MM.1S (cell line): ENCODE measurements at regions not wholly inside any gene's neighbourhood (a gene's known extent, or its start where the extent isn't known, plus 50 kb on each side); places are given as distances from the start of the nearest gene placed in this dataset.

Experiments
- DNase-seq: peaks from one replicate; pipeline ENCODE4 v3.0.0-alpha.2; 2015
- H2AFZ ChIP-seq: fragments of 300-600 bp; sonication (generic); 2 replicates; pipeline ENCODE4 v1.6.0; 2016; ENCODE audit warnings: antibody characterized with exemption, low read length
- H3F3A ChIP-seq: fragments of 300-600 bp; sonication (generic); 2 replicates; pipeline ENCODE4 v1.6.1; 2016; ENCODE audit warnings: mild to moderate bottlenecking, antibody characterized with exemption, low read length, moderate library complexity, mixed read lengths; ENCODE audit not compliant: insufficient read depth
- H3K27ac ChIP-seq: fragments of 300-600 bp; sonication (generic); 2 replicates; pipeline ENCODE4 v1.5.1; 2016; ENCODE audit warnings: mild to moderate bottlenecking, low read length
- H3K27me3 ChIP-seq: fragments of 300-600 bp; sonication (generic); replicated peaks from 2 replicates; pipeline ENCODE4 v1.6.0; 2016; ENCODE audit warnings: low read length; ENCODE audit not compliant: insufficient read depth
- H3K36me3 ChIP-seq: fragments of 300-600 bp; sonication (generic); replicated peaks from 2 replicates; pipeline ENCODE4 v1.6.1; 2016; ENCODE audit warnings: mild to moderate bottlenecking, low read length, mixed read lengths; ENCODE audit not compliant: insufficient read depth
- H3K4me1 ChIP-seq: fragments of 300-600 bp; sonication (generic); 2 replicates; pipeline ENCODE4 v1.6.1; 2016; ENCODE audit warnings: low read length, mixed read lengths
- H3K4me2 ChIP-seq: fragments of 300-600 bp; sonication (generic); 2 replicates; pipeline ENCODE4 v1.6.0; 2016; ENCODE audit warnings: low read depth, low read length
- H3K4me3 ChIP-seq: fragments of 300-600 bp; sonication (generic); 2 replicates; pipeline ENCODE4 v1.5.1; 2016; ENCODE audit warnings: low read length, mixed read lengths
- H3K79me2 ChIP-seq: fragments of 300-600 bp; sonication (generic); 2 replicates; pipeline ENCODE4 v1.6.1; 2016; ENCODE audit warnings: mixed run types, low read length, mixed read lengths
- H3K9ac ChIP-seq: fragments of 300-600 bp; sonication (generic); 2 replicates; pipeline ENCODE4 v1.6.1; 2016; ENCODE audit warnings: low read length, mixed read lengths
- H3K9me2 ChIP-seq: fragments of 300-600 bp; sonication (generic); replicated peaks from 2 replicates; pipeline ENCODE4 v1.6.1; 2016; ENCODE audit warnings: mild to moderate bottlenecking, low read length, mixed read lengths; ENCODE audit not compliant: insufficient read depth
- H3K9me3 ChIP-seq: fragments of 300-600 bp; sonication (generic); replicated peaks from 2 replicates; pipeline ENCODE4 v1.6.1; 2016; ENCODE audit warnings: mild to moderate bottlenecking, low read length, mixed read lengths; ENCODE audit not compliant: insufficient read depth
- H4K20me1 ChIP-seq: fragments of 300-600 bp; sonication (generic); 2 replicates; pipeline ENCODE4 v1.6.1; 2016; ENCODE audit warnings: mild to moderate bottlenecking, low read length, moderate library complexity, mixed read lengths; ENCODE audit not compliant: insufficient read depth
- EZH2 ChIP-seq: fragments of 300-600 bp; sonication (generic); optimal IDR thresholded peaks from 2 replicates; pipeline ENCODE3; 2017; ENCODE audit warnings: low read depth, mild to moderate bottlenecking, antibody characterized with exemption, low read length, mixed read lengths
- EZH2phosphoT487 ChIP-seq: fragments of 300-600 bp; sonication (generic); IDR thresholded peaks from 2 replicates; pipeline ENCODE4 v1.6.1; 2018; ENCODE audit warnings: antibody characterized with exemption, low read length
- TF ChIP-seq, protein P1 (sequence below): fragments of 300-600 bp; sonication (generic); IDR thresholded peaks from 2 replicates; pipeline ENCODE4 v1.5.1; 2016; ENCODE audit warnings: antibody characterized with exemption, low read length, mixed read lengths

DNA sequence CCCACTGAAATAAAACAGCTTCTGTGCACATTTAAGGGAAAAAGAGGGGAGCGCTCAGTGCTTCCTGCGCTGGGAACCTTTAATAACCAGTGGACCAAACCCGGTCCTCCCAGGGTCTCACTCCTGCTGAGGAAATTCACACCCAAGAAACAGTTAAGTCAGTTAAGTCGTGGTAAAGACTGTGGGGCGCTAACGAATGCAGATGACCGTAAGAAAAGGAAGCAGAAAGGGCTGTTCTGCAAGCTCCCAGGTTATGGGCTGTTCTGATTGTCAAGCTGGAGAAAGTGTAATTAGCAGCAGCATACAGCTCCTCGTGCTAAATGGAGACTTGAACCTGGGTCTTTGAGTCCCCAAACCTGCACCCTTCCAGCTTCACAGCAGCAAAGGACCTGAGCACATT lies 536.6 kb downstream of the NPHP4 start:
- H3K4me3 ChIP-seq = no peak overlapping the region

DNA sequence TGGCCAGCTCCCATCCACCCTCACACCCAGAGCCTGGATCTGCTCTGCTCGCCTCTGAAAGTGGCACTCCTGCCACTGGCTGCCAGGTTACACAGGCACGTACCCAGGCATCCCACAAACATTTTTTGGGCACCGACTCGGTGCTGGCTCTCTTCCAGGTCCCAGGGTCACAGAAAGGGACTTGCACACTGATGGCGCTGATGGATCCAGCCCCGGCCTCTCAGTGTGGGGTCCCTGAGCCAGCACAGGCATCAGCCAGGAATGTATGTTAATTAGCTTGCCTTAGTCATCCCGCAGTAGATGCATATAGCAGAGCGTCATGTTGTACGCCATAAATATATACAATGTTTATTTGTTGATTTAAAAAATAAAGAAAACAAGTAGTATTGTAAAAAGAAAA lies 537.2 kb downstream of the NPHP4 start:
- H4K20me1 ChIP-seq = no peaks in the 10 kb centered on the region
- H3K79me2 ChIP-seq = no peaks in the 10 kb centered on the region
- H3F3A ChIP-seq = no peaks in the 10 kb centered on the region
- no peak for DNase-seq
- H3K27ac ChIP-seq = no peak overlapping the region
- no peaks in the 10 kb centered on the region for H3K36me3 ChIP-seq
- no peak overlapping the region for H3K9ac ChIP-seq
- no peak overlapping the region for H3K4me2 ChIP-seq
- H2AFZ ChIP-seq = no peak overlapping the region
- no peak for TF ChIP-seq EZH2
- TF ChIP-seq EZH2phosphoT487 = no peak
- TF ChIP-seq, protein P1, sequence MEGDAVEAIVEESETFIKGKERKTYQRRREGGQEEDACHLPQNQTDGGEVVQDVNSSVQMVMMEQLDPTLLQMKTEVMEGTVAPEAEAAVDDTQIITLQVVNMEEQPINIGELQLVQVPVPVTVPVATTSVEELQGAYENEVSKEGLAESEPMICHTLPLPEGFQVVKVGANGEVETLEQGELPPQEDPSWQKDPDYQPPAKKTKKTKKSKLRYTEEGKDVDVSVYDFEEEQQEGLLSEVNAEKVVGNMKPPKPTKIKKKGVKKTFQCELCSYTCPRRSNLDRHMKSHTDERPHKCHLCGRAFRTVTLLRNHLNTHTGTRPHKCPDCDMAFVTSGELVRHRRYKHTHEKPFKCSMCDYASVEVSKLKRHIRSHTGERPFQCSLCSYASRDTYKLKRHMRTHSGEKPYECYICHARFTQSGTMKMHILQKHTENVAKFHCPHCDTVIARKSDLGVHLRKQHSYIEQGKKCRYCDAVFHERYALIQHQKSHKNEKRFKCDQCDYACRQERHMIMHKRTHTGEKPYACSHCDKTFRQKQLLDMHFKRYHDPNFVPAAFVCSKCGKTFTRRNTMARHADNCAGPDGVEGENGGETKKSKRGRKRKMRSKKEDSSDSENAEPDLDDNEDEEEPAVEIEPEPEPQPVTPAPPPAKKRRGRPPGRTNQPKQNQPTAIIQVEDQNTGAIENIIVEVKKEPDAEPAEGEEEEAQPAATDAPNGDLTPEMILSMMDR = no peak
- peaks cover 94% of the 10 kb centered on the region for H3K27me3 ChIP-seq
- no peaks in the 10 kb centered on the region for H3K4me1 ChIP-seq
- H3K4me3 ChIP-seq = no peak overlapping the region
- no peaks in the 10 kb centered on the region for H3K9me2 ChIP-seq
- H3K9me3 ChIP-seq = no peaks in the 10 kb centered on the region

More for the DNA sequence above, 536.6 kb downstream of the NPHP4 start:
- H3K79me2 ChIP-seq = no peaks in the 10 kb centered on the region
- H3K4me1 ChIP-seq = no peaks in the 10 kb centered on the region
- no peaks in the 10 kb centered on the region for H4K20me1 ChIP-seq
- H3K36me3 ChIP-seq = no peaks in the 10 kb centered on the region
- no peak overlapping the region for H3K4me2 ChIP-seq
- no peak for DNase-seq
- peaks cover 93% of the 10 kb centered on the region for H3K27me3 ChIP-seq
- H3K9me3 ChIP-seq = no peaks in the 10 kb centered on the region
- H2AFZ ChIP-seq = no peak overlapping the region
- H3F3A ChIP-seq = no peaks in the 10 kb centered on the region
- H3K9ac ChIP-seq = no peak overlapping the region
- TF ChIP-seq, protein P1 = no peak
- TF ChIP-seq EZH2phosphoT487 (no peak), EZH2 (no peak)
- H3K9me2 ChIP-seq = no peaks in the 10 kb centered on the region
- no peak overlapping the region for H3K27ac ChIP-seq

DNA sequence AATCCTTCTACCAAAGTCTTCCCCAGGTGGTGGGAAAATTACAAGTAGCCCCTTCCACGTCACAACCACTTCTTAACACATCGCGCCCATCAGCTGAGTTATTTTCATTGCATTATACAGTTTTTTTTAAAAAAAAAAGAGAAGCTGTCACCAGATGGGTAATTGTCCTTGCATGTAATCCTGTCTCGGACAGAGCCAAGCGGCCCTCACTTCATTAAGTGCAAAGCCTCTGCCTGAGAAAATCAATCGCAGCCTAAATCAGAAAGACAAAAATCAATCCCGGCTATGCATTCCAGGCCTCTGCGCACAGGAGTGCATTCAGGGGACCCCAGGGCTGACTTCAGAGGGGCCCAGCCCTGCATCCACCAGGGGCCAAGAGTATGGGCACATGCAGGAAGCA lies 538.9 kb downstream of the NPHP4 start:
- no peak overlapping the region for H2AFZ ChIP-seq
- H3F3A ChIP-seq = no peaks in the 10 kb centered on the region
- no peaks in the 10 kb centered on the region for H3K4me1 ChIP-seq
- H3K36me3 ChIP-seq = no peaks in the 10 kb centered on the region
- no peak for DNase-seq
- TF ChIP-seq EZH2 = no peak
- TF ChIP-seq, protein P1 = no peak
- no peak for TF ChIP-seq EZH2phosphoT487
- H3K27ac ChIP-seq = no peak overlapping the region
- no peak overlapping the region for H3K4me2 ChIP-seq
- H3K4me3 ChIP-seq = no peak overlapping the region
- no peaks in the 10 kb centered on the region for H4K20me1 ChIP-seq
- no peaks in the 10 kb centered on the region for H3K79me2 ChIP-seq
- H3K9me3 ChIP-seq = no peaks in the 10 kb centered on the region
- H3K9me2 ChIP-seq = no peaks in the 10 kb centered on the region
- peaks cover 94% of the 10 kb centered on the region for H3K27me3 ChIP-seq
- no peak overlapping the region for H3K9ac ChIP-seq
